ENCODE measurements at regions not wholly inside any gene's neighbourhood (a gene's known extent, or its start where the extent isn't known, plus 50 kb on each side); places are given as distances from the start of the nearest gene placed in this dataset.

- no peak for TF ChIP-seq EP300 (IDR thresholded peaks at IDR 0.05)
- TF ChIP-seq POLR2A (IDR thresholded peaks at IDR 0.05) = no peak
Measured at GRCh38 chrX:39739585-39739984, 358.2 kb downstream of the BCOR start.

Data from ovary (tissue), 1 donor.